GM12892 (cell line): ENCODE measurements at regions not wholly inside any gene's neighbourhood (a gene's known extent, or its start where the extent isn't known, plus 50 kb on each side); places are given as distances from the start of the nearest gene placed in this dataset.

Experiments
- POLR2A ChIP-seq: IDR thresholded peaks from 2 replicates; pipeline ENCODE4 v1.6.1; 2011; ENCODE audit warnings: low read depth, low read length, control low read depth
- POLR2AphosphoS5 ChIP-seq: IDR thresholded peaks from 2 replicates; pipeline ENCODE4 v1.6.1; 2011; ENCODE audit warnings: low read depth, low read length, control low read depth

DNA sequence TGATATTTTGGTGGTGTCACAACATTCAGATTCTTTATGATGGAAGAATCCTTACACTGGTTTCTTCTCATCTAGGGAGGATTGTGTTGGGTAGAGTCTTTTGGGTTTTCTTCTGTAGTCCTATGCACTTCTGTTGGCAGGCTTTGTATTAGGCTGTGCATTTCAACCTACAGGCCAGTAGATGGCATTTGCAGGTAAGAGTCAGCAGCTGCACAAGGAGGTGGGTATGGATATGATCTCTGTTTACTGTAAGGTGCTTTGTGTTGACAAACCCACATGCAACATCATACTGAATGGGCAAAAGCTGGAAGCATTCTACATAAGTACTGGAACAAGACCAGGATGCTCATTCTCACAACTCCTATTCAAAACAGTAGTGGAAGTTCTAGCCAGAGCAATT is 656.8 kb downstream of the METTL4 start:
- TF ChIP-seq POLR2A: no peak
- TF ChIP-seq POLR2AphosphoS5: no peak
